HG03159 (cell line): ENCODE measurements at regions not wholly inside any gene's neighbourhood (a gene's known extent, or its start where the extent isn't known, plus 50 kb on each side); places are given as distances from the start of the nearest gene placed in this dataset.
"Not testable (repeated sequence)": the region's sequence is repeated elsewhere in the genome, so short reads cannot be mapped to it uniquely, and the experiment has no call there.

ENCODE experiments used
- ATAC-seq: cut with Tn5 transposase; IDR thresholded peaks from one replicate; pipeline ENCODE4 v1.9.1; 2021; ENCODE audit warnings: mild to moderate bottlenecking, moderate library complexity; ENCODE audit not compliant: unreplicated experiment

GRCh38 chr5:163248871-163249270 is 188.5 kb upstream of the CCNG1 start:
- ATAC-seq: no peak

DNA sequence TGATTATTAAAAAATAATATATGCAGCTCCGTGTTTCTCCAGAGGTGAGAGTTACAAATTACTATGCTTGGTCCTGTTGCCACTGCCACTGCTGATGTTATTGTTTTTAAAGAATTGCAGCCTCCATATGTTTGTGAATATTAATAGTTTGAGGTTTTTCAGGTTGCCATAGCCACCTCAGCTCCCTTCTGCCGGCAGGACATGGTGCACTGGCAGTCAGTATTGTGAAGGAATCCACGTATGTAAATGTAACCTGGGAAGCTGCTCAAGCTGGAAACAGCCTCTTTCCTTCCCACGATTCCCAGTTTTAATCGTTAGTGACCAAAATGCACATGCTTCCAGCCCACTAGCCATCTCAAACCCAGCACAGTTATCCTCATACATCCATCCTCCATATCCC is 184.4 kb upstream of the CCNG1 start:
- no peak for ATAC-seq

DNA sequence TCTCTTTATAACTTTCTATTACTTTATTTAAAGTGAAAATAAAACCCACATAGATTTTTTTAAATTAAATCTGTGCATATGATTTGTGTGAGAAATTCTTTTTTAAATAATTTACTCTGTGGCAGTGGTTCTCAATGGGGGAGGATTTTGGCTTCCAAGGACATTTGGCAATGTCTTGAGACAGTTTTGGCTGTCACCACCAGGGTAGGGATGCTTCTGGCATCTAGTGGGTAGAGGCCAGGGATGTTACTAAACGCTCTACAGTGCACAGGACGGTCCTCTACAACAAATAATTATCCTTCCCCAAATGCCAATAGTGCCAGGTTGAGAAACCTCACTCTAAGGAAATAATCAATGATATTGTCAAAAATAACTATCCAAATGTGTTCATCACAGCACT is 177.9 kb upstream of the CCNG1 start:
- ATAC-seq: no peak

GRCh38 chr5:163260471-163260870 is 176.9 kb upstream of the CCNG1 start:
- no peak for ATAC-seq

DNA sequence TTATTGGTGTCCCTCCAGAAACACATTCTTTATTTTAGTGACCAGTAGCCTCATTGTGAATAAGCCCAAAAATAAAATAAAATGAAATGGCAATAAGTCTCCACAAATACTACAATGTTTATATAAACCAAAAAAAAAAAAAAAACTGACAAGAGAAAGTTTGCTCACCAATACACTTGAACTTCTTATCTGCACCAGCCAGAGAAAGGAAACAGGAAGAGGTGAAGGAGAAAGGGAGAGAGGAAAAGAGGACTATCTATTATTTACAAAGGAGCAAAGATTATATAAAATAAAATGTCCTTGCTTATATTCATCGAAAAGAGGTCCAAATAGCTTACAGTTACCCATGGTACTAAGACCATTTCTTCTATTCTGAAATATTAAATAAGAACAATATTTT is 176.4 kb upstream of the CCNG1 start:
- no peak for ATAC-seq

DNA sequence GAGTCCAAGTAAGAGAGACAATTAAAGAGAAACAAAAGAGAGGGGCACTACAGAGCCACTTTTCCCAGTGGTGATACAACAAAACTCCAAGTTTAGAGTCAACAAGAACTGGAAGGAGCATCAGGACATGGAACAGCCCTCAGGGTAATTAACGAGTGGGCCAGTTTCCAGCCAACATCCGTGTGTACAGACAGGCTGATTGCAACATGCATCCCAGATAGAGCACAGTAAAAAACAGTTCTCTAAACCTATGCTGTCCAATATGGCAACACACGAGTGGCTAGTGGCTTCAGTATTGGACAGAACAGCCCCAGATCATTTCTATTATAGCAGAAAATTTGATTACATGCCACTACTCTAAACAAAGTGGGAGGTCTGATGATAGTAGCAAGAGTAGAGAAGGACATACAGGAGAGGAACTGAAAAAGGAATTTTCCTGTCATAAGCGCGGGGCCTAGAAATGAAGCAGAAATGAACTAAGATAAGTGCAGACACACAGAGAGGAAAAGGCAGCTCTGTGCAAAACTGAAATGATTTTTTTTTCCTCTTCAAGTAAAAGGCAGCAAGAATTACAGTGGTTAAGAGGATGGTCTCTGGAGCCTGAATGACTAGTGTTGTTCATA is 175.6 kb upstream of the CCNG1 start:
- ATAC-seq: no peak

- not testable (repeated sequence) for ATAC-seq
These were observed 171.1 kb upstream of the CCNG1 start for GRCh38 chr5:163266249-163266648.

DNA sequence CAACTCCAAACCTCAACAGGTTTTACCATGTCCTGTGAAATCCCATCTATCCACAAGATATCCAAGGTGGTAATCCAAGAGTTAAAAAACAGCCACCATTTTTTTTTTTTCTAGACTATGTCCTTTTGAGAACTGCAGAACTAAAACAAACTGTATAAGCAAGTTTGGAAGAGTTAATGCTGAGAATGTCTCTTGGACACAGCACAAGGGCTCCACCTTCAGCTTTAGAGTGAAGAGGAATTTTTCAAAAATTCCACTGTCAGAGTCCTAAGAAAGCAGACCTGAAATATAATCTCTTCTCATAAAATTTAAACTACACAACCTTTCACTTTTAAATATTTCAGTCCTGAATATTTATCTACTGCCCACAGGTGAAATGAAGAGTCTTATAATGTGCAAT is 167.8 kb upstream of the CCNG1 start:
- no peak for ATAC-seq

- ATAC-seq: no peak
These were observed 160.9 kb upstream of the CCNG1 start for GRCh38 chr5:163276466-163276865.

DNA sequence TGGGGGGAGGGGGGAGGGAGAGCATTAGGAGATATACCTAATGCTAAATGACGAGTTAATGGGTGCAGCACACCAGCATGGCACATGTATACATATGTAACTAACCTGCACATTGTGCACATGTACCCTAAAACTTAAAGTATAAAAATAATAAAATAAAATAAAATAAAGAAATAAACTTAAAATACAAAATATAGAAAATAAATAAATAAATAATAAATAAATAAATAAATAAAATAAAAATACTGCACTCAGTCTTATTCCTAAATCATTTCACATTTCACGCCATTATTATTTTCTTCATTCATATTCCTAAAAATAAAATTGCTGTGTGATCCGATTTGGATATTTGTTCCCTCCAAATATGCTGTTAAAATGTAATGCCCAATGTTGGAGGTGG is 156.5 kb upstream of the CCNG1 start:
- ATAC-seq: not testable (repeated sequence)

GRCh38 chr5:163281512-163281911 is 155.9 kb upstream of the CCNG1 start:
- ATAC-seq: no peak

DNA sequence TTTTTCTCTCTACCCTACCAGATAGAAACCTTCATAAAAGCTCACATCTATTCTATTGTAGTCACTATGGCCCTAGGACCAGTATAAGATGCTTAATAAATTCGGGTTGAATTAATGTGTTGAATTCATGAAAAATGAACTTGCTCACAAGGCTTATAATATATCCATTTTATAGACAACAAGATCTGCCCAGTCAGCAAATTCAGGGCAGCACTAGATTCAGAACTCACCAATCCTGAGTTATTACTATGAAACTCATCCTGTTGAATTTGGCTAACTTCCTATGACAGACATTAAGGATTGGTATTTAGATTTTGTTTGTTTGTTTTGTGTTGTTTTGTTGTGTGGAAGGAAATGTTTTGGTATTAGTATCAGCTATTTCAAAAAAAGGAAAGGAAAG is 143.6 kb upstream of the CCNG1 start:
- ATAC-seq: no peak

DNA sequence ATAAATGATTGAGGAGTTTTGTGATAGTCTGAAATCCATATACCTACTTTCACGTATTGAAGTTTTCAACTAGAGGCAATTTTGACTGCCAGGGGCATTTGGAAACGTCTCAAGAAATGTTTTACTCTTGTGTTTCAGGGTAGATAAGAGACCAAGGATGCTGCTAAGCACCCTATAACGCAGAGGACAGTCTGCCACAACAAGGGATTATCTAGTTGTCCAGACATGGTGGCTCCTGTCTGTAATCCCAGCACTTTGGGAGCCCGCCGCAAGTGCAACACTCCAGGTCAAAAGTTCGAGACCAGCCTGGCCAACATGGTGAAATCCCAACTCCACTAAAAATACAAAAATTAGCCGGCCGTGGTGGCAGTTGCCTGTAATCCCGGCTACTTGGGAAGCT is 133.7 kb upstream of the CCNG1 start:
- ATAC-seq: no peak

GRCh38 chr5:163305655-163306054 is 131.7 kb upstream of the CCNG1 start:
- no peak for ATAC-seq

DNA sequence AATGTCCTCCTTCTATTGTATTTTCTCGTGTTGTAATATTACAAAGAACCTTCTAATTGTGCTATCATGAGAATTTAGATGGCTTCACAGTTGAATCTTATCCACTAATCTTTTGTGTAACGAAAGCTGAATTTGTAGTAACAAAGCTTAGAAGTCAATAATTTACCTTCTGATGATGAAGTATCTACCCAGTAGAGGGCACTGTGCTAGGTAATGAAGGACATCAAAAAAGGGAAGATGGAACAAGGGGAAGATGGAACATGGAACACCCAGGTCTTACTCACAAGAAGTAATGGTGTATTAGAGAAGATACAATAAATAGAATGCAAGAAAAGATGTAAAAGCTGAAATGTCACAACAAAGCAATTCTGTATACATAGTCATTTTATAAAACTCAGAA is 131.0 kb upstream of the CCNG1 start:
- no peak for ATAC-seq

DNA sequence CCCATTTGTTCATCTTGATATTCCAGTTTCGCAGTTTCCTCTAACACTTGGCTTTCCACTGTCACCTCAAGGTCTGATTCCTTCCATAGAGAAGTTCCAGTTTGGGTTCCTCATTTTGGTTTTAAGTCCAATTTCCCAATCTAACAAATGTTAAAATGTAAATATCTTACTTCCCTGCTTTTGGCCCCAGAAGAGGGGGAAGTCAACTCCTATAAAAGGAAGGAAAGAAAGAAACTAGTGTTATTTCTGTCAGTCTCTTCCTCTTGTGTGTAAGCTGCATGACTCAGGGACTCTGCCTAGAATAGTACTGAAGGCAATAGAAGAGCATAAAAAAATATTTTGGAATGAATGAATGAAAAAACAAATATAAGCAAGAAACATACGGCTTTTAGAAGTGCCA is 127.5 kb upstream of the CCNG1 start:
- ATAC-seq: no peak

DNA sequence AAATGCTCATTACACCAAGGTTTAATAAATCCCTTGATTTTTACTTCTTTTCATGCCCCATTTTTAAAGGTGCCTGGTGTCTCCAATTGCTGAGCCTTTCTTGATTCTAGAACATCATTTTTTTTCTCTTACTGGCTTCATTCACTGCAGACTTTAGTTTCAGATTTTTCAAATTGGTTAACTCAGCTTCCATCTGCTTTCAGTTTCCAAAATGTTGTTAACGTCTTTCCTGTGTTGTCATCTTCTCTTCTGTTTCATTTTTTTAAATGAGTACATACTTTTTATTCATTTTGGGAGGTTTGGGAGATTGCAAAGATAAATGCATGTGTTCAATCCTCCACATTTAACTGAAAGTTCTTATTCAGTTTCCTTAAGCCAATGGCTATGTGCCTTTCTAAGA is 126.4 kb upstream of the CCNG1 start:
- no peak for ATAC-seq

DNA sequence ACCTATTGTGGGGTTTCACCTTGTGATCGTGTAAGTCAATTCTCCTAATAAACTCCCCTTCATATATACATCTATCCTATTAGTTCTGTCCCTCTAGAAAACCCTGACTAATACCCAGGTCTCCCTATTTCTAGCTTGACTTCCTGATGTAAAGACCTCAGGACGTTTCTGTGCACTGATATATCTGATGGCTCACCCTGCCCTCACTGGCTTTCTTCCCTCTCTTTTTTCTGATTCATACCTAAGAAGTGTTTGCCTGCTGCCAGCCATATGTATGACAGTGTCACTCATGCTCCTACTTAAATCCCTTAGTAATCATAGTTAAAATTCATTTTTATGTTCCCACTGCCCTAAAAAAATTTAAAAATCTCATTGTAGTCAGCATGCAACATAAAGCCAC is 124.8 kb upstream of the CCNG1 start:
- ATAC-seq: no peak

DNA sequence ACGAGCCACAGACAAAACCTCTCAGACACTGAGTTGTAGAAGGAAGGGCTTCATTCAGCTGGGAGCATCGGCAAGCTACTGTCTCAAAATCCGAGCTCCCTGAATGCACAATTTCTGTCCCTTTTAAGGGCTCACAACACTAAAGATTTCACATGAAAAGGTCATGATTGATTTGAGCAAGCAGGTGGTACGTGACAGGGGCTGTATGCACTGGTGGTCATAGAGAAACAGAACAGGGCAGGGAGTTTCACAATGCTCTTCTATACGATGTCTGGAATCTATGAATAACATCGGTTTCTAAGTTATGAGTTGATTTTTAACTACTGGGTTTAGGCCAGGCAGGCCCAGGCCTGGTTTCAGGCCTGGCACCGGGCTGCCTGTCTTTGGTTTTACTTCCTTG is 124.3 kb upstream of the CCNG1 start:
- ATAC-seq: not testable (repeated sequence)

- not testable (repeated sequence) for ATAC-seq
These were observed 121.0 kb upstream of the CCNG1 start for GRCh38 chr5:163316374-163316773.

DNA sequence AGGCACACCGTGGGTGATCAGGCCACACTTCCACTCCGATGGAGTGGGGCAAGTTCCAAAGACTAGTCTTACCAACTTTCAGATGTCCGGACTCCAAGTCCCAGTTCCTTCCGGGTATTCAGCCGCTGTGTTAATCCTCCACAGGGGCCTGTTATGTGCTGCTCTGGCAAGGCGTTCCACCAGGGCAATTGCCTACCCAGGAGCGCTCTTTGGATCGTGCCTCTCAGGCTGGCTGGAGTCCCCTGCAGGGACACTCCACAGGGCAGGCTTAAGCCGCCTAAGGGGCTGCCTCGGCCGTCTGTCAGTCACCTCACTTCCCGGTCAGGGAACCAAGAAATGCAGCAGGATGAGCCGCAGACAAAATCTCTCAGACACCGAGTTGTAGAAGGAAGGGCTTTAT is 118.7 kb upstream of the CCNG1 start:
- no peak for ATAC-seq

GRCh38 chr5:163321511-163321910 is 115.9 kb upstream of the CCNG1 start:
- no peak for ATAC-seq
